Activated CD8-positive, alpha-beta memory T cell treated with anti-CD3 and anti-CD28 coated beads for 36 hours (primary cell): ENCODE measurements at regions not wholly inside any gene's neighbourhood (a gene's known extent, or its start where the extent isn't known, plus 50 kb on each side); places are given as distances from the start of the nearest gene placed in this dataset.
"Not testable (repeated sequence)": the region's sequence is repeated elsewhere in the genome, so short reads cannot be mapped to it uniquely, and the experiment has no call there.

Experiments used
- CTCF ChIA-PET: fragments of 350-600 bp; sonication (Branson Sonifier 250); formaldehyde crosslinking; loops from one replicate; lab custom pipeline; 2021; ENCODE audit warnings: antibody characterized with exemption; lab: Charles Lee
- POLR2A ChIA-PET: fragments of 350-600 bp; sonication (Branson Sonifier 250); formaldehyde crosslinking; loops from one replicate; lab custom pipeline; 2021; ENCODE audit warnings: antibody characterized with exemption; lab: Charles Lee

DNA sequence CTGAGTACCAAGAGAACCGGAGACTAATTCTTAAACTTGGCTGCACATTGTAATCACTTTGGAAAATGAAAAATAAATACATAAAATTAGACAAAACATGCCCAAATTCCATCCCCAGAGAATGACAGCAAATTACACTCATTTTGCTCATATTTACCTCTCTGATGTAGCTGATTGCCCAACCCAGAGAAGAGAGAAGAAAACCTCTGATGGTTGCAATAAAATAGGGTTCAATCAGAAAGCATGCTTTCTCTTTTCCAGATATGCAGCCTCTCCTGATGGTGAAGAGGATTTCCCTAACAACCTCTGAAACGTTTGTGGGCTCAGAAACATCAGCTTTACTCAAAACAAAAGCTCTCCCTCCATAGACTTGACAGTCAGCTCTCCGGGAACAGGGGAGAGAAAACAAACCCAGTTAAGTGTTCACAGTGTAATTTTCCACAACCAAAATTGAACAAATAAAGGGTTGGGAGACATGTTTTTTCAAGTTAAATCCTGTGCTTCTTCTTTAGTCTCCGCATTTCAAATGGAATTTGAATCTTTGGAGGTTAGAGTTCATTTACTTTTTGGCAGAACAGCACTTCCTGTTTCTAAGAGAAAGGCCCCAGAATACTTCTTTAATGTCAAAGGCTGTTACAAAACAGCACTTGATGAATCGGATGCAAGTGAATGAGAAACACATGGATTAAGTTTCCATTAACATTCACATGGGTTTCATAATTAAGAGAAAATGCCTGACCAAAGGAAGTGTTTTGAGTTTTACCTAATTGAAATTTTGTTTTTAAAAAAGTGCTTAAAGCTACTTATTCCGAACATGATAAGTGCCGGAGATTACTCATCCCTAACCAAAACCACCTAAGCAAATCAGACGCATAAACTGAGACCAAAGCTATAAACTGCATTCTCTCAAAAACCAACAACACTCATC lies 570.1 kb upstream of the SYT4 start:
- POLR2A ChIA-PET = no interaction called here

DNA sequence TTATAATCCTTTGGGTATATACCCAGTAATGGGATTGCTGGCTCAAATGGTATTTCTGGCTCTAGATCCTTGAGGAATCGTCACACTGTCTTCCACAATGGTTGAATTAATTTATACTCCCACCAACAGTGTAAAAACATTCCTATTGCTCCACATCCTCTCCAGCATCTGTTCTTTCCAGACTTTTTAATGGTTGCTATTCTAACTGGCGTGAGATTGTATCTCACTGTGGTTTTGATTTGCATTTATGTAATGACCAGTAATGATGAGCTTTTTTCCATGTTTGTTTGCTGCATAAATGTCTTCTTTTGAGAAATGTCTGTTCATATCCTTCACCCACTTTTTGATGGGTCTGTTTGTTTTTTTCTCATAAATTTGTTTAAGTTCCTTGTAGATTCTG lies 572.5 kb upstream of the SYT4 start:
- POLR2A ChIA-PET, CTCF ChIA-PET: not testable (repeated sequence)

More for the DNA sequence above, 570.1 kb upstream of the SYT4 start:
- CTCF ChIA-PET = no interaction called here

DNA sequence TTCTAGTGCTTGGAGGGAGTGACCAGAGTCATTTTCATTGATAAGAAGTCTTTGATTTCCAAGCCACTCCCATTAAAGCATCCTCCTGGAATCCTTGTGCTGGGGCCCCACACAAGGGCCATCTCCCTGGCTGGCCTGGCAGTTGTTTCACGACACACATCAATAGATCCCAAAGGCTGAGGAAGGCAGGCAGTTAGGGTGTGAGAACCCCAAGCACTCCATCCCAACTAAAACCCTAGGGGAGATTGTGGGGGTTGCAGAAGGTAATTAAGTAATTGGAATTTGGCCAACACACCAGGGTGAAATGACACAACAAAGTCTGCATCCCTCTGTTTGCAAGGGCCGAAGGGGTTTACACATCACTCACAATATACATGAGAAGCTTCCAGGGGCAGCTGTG lies 578.1 kb upstream of the SYT4 start:
- CTCF ChIA-PET = no interaction called here
- POLR2A ChIA-PET = no interaction called here

DNA sequence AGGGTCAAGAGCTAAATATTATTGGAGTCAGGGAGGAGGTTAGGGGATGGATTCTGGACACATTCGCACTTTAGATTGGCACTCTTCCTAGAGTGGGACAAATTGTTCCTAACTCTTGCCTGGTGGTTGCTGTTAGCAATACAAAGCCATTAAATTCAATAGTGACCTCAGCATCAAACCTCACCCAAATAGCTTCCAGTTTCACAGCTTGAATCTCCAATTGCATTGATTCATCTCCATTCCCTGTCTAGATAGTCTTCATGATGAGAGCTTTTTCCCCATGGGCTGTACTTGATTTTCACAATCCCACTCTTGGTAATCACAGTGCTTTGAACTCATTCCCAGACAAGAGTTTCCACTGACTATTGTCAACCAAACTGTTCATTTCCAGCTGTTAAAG lies 585.9 kb upstream of the SYT4 start:
- POLR2A ChIA-PET = no interaction called here
- CTCF ChIA-PET = no interaction called here

DNA sequence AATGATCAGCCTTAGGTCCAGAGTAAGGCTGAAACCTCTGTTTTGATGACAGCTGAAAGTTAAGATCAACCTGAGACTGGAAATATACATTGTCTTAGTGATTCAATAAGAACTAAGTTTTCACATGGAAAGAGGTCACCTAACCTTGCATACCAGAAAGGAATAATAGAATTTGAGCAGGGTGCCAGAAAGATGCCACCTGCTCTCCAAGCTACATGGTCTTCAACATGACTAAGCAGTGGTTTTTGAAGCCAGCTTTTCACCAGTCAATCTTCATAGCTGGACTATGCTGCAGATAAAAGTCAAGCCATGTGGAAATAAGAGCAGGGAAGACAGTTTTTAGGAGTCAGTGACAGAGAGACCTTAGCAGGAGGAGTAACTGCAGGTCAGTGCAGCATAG lies 589.4 kb upstream of the SYT4 start:
- ChIA-PET POLR2A (no interaction called here), CTCF (no interaction called here)

DNA sequence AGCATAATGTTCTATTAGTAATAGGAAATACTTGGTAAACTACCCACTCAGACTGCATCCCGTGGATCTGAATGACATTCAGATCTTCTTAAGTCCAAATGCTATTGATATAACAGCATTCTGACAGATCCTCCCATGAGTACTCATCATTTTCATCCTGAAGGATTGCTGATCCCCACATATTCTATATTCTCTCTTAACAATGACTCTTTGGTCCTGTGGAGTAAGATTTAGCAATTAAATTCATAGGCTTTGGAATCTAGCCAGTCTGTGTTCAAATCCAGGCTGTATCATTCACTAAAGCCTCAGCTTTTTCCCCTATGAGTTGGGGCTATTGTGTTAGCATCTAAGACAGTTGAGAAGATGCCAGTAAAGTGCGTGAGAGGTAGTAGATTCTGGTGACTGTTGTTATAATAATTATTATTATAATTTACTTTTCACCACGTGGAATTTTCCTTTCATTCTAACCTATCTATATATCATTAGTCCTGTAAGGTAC lies 591.3 kb upstream of the SYT4 start:
- POLR2A ChIA-PET = no interaction called here
- CTCF ChIA-PET = no interaction called here

DNA sequence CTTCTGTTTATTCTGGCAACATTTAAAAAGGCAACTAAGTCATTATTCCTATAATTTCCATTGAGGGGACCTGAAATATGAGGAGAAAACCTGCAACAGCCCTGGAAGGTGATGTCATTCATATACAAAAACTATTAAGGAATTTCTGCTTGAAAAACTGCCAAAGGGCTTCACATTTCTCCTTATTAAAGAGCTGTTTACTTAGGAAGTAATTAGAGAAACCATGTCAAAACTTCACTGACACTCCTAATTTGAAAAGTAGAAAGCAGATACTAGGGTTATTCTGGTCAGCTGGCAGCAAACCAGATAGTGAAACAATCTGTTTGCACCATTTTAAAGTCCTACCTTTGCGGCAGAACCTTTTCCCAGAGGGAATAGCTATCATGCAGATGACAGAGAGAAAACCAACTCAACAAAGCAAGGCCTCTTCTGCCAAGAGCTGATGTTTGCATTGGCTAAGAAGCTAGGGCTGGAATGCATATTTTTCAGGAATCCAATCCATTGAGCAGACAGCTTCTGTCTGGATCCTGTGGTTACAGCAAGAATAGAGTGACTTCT lies 592.2 kb upstream of the SYT4 start:
- ChIA-PET POLR2A (no interaction called here), CTCF (no interaction called here)

DNA sequence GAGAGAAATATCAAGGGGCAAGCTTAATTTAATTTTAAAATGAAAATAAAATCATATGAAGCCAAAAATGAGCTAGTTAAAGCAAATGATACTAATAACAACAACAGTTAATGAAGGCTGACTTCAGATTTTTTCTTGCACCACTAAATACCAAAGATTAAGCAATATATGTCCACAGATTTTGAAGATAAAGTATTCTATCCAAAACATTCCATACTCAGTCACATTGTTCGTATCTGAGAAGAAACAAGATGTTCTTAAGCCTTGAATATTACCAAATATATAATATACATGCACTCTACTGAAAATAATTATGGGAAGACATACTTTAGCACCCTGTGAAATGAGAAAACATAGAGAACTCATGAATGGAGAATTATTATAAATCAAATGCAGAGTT lies 593.3 kb upstream of the SYT4 start:
- POLR2A ChIA-PET = no interaction called here
- CTCF ChIA-PET = no interaction called here

DNA sequence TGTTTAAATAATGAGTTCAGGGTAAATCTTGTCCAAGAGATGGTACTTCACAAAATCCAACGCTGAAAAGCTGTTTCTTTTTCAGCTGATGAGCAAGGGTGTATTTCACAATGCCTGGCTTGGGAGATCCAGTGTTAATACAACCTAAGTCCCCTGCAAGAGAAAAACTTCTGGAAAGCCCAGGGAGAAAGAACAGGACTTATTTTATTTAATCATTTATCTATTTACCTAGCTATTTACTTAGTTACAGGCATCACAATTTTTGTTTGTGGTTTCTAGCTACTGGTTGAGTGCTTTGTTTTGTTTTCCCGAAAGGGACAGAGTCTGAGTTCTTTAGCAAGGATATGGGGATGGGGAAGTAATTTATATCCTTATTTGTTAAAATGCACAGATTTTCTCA lies 598.2 kb upstream of the SYT4 start:
- ChIA-PET CTCF (no interaction called here), POLR2A (no interaction called here)

DNA sequence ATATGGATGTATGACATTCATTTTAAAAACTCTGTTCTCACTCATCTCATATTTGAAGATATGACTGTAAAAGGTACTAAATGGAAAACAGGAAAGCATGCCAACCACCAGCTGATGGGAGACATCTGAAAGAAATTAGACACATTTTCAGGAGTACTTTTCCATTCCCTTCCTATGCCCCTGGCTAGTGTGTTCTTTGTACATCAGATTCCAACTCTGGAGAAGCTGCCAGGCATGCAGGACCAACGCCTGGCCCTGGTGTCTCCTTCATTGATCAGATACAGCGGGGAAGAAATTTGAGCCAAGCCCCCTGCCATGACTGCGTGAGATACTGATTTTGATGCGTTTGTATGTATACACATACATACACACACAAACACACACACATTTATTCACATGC lies 599.0 kb upstream of the SYT4 start:
- ChIA-PET CTCF (no interaction called here), POLR2A (no interaction called here)

DNA sequence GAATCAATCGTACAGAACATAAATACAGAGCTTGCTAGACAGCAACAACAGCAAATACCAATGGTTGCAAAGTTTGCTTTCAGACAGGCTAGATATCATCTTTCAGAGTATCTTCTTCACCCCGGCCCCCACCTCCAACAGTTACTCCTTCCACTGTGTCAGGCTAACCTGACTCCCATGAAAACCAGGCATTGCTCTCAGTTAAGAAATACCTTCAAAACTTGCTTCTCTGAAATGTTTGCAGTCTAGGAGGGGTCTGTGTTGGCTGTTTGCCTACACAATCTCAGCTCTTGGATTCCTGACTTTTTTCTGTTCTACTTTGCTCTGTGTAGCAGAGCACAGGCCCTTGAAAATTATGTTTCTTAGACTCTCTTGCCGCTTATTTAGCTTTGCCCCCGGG lies 599.5 kb upstream of the SYT4 start:
- ChIA-PET POLR2A (no interaction called here), CTCF (no interaction called here)

DNA sequence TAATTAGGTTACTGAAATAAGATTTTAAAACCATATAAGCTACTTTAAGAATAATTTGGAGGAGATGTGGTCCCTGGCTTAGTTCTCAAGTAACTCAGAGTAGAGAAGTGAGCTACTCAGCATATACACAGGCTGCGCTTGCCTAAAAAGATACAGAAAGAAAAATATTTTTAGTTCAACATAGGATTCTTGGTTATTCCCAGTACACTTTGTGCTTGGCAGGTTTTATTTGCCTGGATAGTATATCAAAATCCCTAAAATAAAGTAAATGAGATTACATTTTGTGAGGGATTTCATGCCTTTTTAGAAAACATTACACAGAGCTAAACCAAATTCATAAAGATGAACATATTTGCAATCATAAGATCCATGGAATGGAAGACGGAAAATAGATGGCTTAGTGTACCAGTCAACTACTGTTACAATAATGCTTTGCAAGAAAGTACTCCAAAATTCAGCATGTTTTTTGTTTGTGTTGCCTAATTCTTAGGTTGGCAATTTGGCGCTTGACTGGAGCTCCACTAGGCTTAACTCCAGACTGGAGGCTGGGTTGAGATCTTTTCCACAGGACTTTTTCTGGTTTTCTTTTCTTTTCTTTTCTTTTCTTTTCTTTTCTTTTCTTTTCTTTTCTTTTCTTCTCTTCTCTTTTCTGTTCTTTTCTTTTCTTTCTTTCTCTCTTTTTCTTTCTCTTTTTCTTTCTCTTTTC lies 600.5 kb upstream of the SYT4 start:
- CTCF ChIA-PET = no interaction called here
- POLR2A ChIA-PET = no interaction called here

DNA sequence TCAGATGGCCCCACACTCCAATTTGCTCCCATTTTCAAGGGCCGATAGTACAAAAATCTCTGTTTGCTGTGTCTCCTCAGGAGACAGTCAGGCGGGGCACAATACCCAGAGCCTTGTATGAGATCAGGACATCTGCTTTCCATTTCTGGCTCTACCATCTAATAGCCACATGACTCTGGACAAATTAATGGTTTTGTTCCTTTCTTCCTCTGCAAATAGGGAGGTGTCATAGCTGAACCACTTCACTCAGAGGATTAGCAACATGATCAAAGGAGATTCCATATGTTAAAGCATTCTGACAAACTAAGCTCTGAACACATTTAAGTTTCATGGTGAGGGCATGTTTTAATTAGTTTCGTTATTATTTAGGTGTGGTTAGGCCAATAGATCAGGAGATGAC lies 602.1 kb upstream of the SYT4 start:
- ChIA-PET POLR2A (no interaction called here), CTCF (no interaction called here)

DNA sequence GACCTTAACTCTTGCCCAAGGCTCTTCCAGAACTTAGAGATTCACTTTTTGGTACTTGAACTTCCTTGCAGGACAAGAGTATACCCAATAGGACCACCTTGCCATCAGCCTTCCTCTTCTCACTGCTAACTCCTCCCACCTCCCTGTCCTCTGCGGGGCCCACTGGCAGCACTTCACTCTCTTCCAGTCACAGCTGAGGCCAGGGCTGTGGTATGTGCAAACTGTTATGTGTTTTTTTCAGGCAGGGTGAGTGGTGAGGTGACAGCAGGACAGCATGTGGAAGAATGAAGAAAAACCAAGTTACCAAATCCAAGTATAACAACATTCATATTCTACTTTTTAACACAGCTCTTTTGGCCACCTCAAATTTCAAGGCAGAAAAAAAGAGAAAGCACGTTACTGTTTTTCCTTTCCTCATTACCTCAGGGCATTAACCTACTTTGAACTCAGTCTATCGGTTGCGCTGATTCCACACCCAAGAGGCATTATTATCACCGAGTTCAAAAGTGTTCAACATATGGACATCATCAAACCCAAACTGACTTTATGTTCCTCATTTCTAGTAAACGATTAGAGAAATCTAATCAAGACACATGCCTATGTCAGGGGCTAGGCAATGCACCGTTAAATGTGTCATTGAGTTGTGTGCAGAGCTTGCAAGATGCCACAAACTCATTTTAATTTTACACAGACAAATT lies 605.2 kb upstream of the SYT4 start:
- ChIA-PET POLR2A (no interaction called here), CTCF (no interaction called here)

DNA sequence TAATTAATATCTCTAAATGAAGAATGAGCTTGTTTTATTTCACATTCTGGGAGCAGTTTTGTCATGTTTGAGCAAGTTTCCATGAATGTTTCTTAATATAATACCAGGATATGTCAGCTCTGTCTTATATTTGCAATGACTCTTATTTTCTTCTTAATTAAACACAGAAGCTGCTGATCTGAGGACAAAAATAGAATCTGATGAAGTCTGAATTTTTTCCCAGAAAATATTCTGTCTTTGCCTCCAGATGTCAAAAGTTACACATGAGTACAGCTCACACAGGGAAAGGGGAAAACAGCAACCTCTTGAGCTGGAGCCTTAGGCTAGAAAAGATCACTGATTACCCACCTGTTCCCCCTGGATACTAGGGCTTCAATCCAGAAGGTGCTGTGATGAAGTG lies 606.6 kb upstream of the SYT4 start:
- POLR2A ChIA-PET = no interaction called here
- CTCF ChIA-PET = no interaction called here

DNA sequence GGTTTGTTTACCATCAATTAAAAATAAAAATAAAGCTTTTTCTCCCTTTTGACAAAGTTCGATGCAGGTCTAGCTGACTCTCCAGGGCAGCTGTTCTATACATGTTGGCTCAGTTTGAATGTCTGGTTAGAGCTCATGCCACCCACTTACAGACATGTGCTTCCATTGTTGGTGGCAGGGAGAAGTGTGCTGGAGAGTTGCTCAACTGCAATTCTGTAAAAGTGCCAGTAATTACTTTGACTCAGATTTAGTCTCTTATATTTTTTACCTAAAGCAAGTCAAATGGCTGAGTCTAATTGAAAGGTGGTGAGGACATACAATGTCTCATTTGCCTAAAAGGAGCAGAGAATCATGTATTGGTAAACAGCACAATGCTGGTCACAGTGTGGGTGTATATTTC lies 609.1 kb upstream of the SYT4 start:
- ChIA-PET CTCF (no interaction called here), POLR2A (no interaction called here)

DNA sequence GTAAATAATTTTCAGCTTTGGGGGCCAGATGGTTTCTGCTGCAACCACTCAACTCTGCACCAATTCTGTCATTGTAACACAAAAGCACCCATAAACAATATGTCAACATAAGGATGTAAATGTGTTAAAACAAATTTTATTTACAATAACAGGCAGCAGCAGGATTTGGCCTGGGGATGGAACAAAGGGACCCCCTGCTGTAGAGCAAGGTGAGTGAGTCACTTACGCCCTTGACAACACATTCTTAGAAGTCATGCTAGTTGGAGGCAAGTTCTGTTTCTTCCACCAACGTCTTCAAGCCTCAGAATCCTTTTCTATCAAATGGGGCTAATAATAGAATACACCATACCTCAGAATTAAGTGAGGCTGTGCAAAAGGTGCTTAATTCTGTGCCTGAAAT lies 610.2 kb upstream of the SYT4 start:
- ChIA-PET CTCF (no interaction called here), POLR2A (no interaction called here)

DNA sequence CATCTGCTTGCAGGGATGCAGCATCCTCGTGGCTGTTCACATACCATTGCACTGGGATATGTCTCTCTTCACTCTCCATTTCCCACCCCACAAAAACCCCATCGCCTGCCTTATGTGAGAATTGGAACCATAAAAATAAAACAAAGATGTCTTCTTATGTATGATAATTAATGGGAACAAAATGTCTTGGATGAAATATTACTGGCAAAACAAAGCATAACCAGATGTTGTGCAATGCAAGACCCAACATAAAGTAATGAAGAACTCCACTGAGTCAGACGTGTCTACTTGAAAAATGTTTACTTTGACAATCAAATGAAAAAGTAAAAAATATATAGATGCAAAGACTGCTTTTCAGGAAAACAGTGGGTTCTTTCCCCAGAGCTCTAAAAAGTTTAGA lies 611.3 kb upstream of the SYT4 start:
- CTCF ChIA-PET = no interaction called here
- POLR2A ChIA-PET = no interaction called here

DNA sequence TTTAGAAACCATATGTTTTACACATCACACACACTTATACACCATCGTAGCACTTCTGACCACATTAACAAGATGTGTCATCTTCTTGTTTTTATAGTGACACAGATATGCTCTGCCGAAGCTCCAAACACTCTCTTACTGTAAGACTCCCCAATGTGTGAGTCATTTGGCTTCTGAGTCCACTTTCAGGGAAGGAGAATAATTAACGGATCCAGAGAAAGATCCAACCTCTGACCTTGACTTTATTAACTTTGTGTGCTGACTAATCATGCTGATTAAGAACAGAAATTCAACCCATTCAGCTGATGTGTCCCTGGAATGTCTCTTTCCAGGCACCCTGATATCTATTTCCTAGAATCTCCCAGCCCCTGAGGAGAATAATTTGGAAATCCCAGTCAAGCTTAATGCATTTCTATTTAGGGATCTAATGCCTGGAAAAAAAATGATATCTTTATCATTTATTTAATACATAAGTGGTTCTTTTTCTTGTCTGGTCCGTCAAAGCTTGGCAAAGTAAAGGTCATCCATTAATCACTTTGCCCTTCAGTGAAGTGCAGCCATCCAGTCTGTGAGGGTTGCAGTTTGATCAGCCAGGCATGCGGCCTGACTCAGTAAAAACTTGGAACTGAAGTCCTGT lies 615.8 kb upstream of the SYT4 start:
- ChIA-PET POLR2A (no interaction called here), CTCF (no interaction called here)
